ENCODE measurements at regions not wholly inside any gene's neighbourhood (a gene's known extent, or its start where the extent isn't known, plus 50 kb on each side); places are given as distances from the start of the nearest gene placed in this dataset.

- TF ChIP-seq, protein P1, sequence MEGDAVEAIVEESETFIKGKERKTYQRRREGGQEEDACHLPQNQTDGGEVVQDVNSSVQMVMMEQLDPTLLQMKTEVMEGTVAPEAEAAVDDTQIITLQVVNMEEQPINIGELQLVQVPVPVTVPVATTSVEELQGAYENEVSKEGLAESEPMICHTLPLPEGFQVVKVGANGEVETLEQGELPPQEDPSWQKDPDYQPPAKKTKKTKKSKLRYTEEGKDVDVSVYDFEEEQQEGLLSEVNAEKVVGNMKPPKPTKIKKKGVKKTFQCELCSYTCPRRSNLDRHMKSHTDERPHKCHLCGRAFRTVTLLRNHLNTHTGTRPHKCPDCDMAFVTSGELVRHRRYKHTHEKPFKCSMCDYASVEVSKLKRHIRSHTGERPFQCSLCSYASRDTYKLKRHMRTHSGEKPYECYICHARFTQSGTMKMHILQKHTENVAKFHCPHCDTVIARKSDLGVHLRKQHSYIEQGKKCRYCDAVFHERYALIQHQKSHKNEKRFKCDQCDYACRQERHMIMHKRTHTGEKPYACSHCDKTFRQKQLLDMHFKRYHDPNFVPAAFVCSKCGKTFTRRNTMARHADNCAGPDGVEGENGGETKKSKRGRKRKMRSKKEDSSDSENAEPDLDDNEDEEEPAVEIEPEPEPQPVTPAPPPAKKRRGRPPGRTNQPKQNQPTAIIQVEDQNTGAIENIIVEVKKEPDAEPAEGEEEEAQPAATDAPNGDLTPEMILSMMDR (IDR thresholded peaks at IDR 0.05; ENCODE audit: extremely low read depth, insufficient read depth, missing control alignments): no peak
- in situ Hi-C loops (cut with MboI; ENCODE audit: low pct_unique_long_range_greater_than_20kb, low sequenced_read_pairs, unreplicated experiment): no loop called here
- DNase-seq (ENCODE audit: low spot score): no peak
These were observed 502.7 kb downstream of the CBLN2 start for GRCh38 chr18:72041313-72042032.

GRCh38 chr18:72013427-72013850, 530.7 kb downstream of the CBLN2 start:
- TF ChIP-seq, protein P1 (IDR thresholded peaks at IDR 0.05; ENCODE audit: extremely low read depth, insufficient read depth, missing control alignments): no peak
- in situ Hi-C loops (cut with MboI; ENCODE audit: low pct_unique_long_range_greater_than_20kb, low sequenced_read_pairs, unreplicated experiment): no loop called here
- DNase-seq (ENCODE audit: low spot score): no peak

DNA sequence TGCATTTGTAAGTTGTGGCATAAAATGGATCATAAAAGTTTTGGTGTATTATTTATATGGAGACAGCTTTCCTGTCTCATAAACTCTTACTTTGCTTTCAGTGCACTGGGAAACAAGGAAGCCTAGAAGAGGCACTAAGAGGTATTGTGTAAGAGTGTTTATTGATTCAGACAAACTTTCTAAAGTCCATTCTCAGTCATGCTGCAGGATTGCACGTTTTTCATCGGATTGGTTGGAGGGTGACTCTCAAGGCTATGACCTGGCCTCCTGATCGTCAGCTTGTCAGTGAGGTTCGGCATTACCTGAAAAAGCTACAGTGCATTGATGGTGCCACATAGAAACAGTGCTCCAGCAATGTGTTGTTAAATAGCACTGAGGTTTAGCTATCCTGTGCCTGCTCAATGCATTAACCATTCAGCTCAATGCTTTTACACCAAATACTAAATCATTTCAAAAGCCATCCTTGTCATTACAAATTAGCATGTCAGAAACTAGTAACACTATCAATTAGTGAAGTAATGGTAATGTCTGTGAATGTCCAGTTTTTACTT, 545.5 kb downstream of the CBLN2 start:
- no peak for DNase-seq (ENCODE audit: low spot score)
- TF ChIP-seq, protein P1 (IDR thresholded peaks at IDR 0.05; ENCODE audit: extremely low read depth, insufficient read depth, missing control alignments): no peak
- in situ Hi-C loops (cut with MboI; ENCODE audit: low pct_unique_long_range_greater_than_20kb, low sequenced_read_pairs, unreplicated experiment): no loop called here

GRCh38 chr18:71995904-71996465, 548.2 kb downstream of the CBLN2 start:
- in situ Hi-C loops (cut with MboI; ENCODE audit: low pct_unique_long_range_greater_than_20kb, low sequenced_read_pairs, unreplicated experiment): no loop called here
- no peak for DNase-seq (ENCODE audit: low spot score)
- TF ChIP-seq, protein P1 (IDR thresholded peaks at IDR 0.05; ENCODE audit: extremely low read depth, insufficient read depth, missing control alignments): no peak

DNA sequence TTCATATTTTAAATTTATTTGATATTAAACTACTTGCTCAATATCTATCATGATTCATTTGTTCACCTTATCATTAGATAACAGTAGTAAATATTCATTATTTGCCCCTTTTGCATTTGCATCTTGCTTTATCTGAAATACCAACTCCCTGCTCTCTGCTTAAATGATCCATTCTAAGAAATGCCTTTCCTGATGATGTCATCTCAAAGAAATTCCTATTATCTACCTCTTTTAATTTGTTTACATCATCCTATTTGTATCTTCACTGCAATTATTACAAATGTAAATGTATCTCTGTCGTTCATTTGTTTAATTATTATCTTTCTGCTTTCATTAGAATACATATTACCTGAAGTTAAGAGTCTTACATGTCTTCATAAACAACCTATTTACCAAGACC, 549.9 kb downstream of the CBLN2 start:
- TF ChIP-seq, protein P1 (IDR thresholded peaks at IDR 0.05; ENCODE audit: extremely low read depth, insufficient read depth, missing control alignments): no peak
- no peak for DNase-seq (ENCODE audit: low spot score)
- in situ Hi-C loops (cut with MboI; ENCODE audit: low pct_unique_long_range_greater_than_20kb, low sequenced_read_pairs, unreplicated experiment): no loop called here

GRCh38 chr18:71989616-71990015, 554.5 kb downstream of the CBLN2 start:
- no peak for DNase-seq (ENCODE audit: low spot score)
- TF ChIP-seq, protein P1 (IDR thresholded peaks at IDR 0.05; ENCODE audit: extremely low read depth, insufficient read depth, missing control alignments): no peak
- in situ Hi-C loops (cut with MboI; ENCODE audit: low pct_unique_long_range_greater_than_20kb, low sequenced_read_pairs, unreplicated experiment): no loop called here
